ENCODE measurements at regions not wholly inside any gene's neighbourhood (a gene's known extent, or its start where the extent isn't known, plus 50 kb on each side); places are given as distances from the start of the nearest gene placed in this dataset.

DNA sequence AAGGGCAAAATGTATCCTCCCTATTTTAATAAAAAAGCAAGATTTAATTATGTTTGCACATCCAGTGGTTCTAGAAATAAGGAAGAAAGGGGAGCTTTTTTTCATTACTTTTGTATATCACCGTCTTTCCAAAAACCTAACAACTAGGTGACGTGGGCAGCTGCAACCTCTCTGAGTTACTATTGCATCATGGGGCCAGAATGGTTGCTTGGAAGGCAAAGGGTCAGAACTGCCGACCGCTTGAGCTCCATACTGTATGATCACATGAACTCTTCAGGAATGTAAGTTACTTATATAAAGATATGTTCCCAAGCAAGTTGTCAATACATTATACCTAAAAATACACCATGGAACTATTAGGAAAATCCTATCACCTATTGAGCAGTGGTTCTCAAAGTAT is 85.6 kb upstream of the HIVEP3 start:
- H3K9ac ChIP-seq (ENCODE audit: extremely low read depth, insufficient read length, low read length) = no peak overlapping the region
- TF ChIP-seq, protein P1, sequence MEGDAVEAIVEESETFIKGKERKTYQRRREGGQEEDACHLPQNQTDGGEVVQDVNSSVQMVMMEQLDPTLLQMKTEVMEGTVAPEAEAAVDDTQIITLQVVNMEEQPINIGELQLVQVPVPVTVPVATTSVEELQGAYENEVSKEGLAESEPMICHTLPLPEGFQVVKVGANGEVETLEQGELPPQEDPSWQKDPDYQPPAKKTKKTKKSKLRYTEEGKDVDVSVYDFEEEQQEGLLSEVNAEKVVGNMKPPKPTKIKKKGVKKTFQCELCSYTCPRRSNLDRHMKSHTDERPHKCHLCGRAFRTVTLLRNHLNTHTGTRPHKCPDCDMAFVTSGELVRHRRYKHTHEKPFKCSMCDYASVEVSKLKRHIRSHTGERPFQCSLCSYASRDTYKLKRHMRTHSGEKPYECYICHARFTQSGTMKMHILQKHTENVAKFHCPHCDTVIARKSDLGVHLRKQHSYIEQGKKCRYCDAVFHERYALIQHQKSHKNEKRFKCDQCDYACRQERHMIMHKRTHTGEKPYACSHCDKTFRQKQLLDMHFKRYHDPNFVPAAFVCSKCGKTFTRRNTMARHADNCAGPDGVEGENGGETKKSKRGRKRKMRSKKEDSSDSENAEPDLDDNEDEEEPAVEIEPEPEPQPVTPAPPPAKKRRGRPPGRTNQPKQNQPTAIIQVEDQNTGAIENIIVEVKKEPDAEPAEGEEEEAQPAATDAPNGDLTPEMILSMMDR (conservative IDR thresholded peaks at IDR 0.05) = no peak
- H3T11ph ChIP-seq (ENCODE audit: low read length) = no peak overlapping the region
- H2AFZ ChIP-seq (ENCODE audit: low read length) = no peak overlapping the region
- H4K5ac ChIP-seq (ENCODE audit: insufficient read length, low read depth, low read length) = no peak overlapping the region
- no peaks in the 10 kb centered on the region for H3K79me2 ChIP-seq (ENCODE audit: insufficient read depth, low read length)
- peaks cover 4 to 5% of the 10 kb centered on the region in 2 experiments; a peak in 3 of 4 replicates for H3K4me1 Mint-ChIP-seq
- peaks cover 15% of the 10 kb centered on the region for H3K27me3 Mint-ChIP-seq (ENCODE audit: low read depth)
- no peaks in the 10 kb centered on the region for H3K27me3 ChIP-seq (ENCODE audit: insufficient read depth, low read length)
- H3K4me3 Mint-ChIP-seq = no peak overlapping the region
- no peak overlapping the region for H2BK15ac ChIP-seq (ENCODE audit: low read depth, low read length)
- H2BK120ac ChIP-seq (ENCODE audit: low read depth, low read length, poor library complexity, severe bottlenecking) = no peak overlapping the region
- H4K20me1 ChIP-seq (ENCODE audit: control insufficient read depth, insufficient read depth, insufficient read length) = no peaks in the 10 kb centered on the region
- no peaks in the 10 kb centered on the region for H3K9me3 ChIP-seq (ENCODE audit: control insufficient read depth, low read depth, low read length)
- no peak overlapping the region for H3K27ac ChIP-seq (ENCODE audit: insufficient read length, low read depth, low read length)
- DNase-seq = no peak
- no peak overlapping the region for H3K4ac ChIP-seq (ENCODE audit: low read depth, low read length)
- no peaks in the 10 kb centered on the region for H3K79me1 ChIP-seq (ENCODE audit: insufficient read depth, low read depth, low read length, poor library complexity, severe bottlenecking)
- H2AK5ac ChIP-seq (ENCODE audit: insufficient read length, low read length) = no peak overlapping the region
- H4K8ac ChIP-seq (replicated peaks; ENCODE audit: insufficient read length, low read depth, low read length) = no peak overlapping the region
- no peaks in the 10 kb centered on the region for H3K23me2 ChIP-seq (ENCODE audit: insufficient read length, low read depth, low read length, poor library complexity, severe bottlenecking)
- no peak overlapping the region for H3K4me2 ChIP-seq (ENCODE audit: insufficient read depth, insufficient read length, low read length)
- no peak overlapping the region for H3K56ac ChIP-seq (ENCODE audit: insufficient read length, low read depth, low read length)
- H3K9me3 Mint-ChIP-seq = no peaks in the 10 kb centered on the region
- H3K14ac ChIP-seq (ENCODE audit: insufficient read depth, low read length) = no peak overlapping the region
- H2BK20ac ChIP-seq (ENCODE audit: low read depth, low read length, poor library complexity, severe bottlenecking) = no peak overlapping the region
- no peak overlapping the region for H2BK12ac ChIP-seq (ENCODE audit: insufficient read length, low read depth, low read length)
- no peak overlapping the region for H3K18ac ChIP-seq (ENCODE audit: insufficient read length, low read depth, low read length)
- no peak overlapping the region for H3K23ac ChIP-seq (ENCODE audit: insufficient read length, low read depth, low read length)
- no peak overlapping the region for H4K91ac ChIP-seq (ENCODE audit: insufficient read length, low read depth, low read length)
- H2BK5ac ChIP-seq (ENCODE audit: insufficient read length, low read length) = no peak overlapping the region
- no CpG with 5 or more reads among the region's 4 CpGs for WGBS (ENCODE audit: extremely low coverage, insufficient read length, low lambda C conversion rate)
- H3K36me3 Mint-ChIP-seq (ENCODE audit: insufficient read depth in 1 of 3, low read depth in 3 of 3) = no peaks in the 10 kb centered on the region
- no peaks in the 10 kb centered on the region for H3K4me1 ChIP-seq (ENCODE audit: insufficient read depth, low read length)
- H3K27ac Mint-ChIP-seq = no peak overlapping the region

All from H9 (cell line).